Activated naive CD4-positive, alpha-beta T cell treated with anti-CD3 and anti-CD28 coated beads, Interleukin-2, amount 50 U/mL, for 24 hours (primary cell): ENCODE measurements at regions not wholly inside any gene's neighbourhood (a gene's known extent, or its start where the extent isn't known, plus 50 kb on each side); places are given as distances from the start of the nearest gene placed in this dataset.

ENCODE experiments used
- H3K27ac Mint-ChIP-seq: one replicate; pipeline ENCODE4 v1.8.0; 2021; ENCODE audit warnings: mild to moderate bottlenecking, mixed read lengths
- H3K27me3 Mint-ChIP-seq: one replicate; pipeline ENCODE4 v1.8.0; 2021; ENCODE audit warnings: mixed read lengths
- H3K36me3 Mint-ChIP-seq: one replicate; pipeline ENCODE4 v1.8.0; 2021; ENCODE audit warnings: mixed read lengths
- H3K4me1 Mint-ChIP-seq: one replicate; pipeline ENCODE4 v1.8.0; 2021; ENCODE audit warnings: mixed read lengths
- H3K4me3 Mint-ChIP-seq: one replicate; pipeline ENCODE4 v1.8.0; 2021; ENCODE audit warnings: mild to moderate bottlenecking, mixed read lengths
- H3K9me3 Mint-ChIP-seq: one replicate; pipeline ENCODE4 v1.8.0; 2021; ENCODE audit warnings: mixed read lengths

- Mint-ChIP-seq H3K27ac (no peak overlapping the region), H3K27me3 (peaks cover 4% of the 10 kb centered on the region), H3K9me3 (no peaks in the 10 kb centered on the region), H3K36me3 (no peaks in the 10 kb centered on the region), H3K4me1 (peaks cover 3% of the 10 kb centered on the region), H3K4me3 (no peak overlapping the region)
These were observed 237.8 kb upstream of the PGRMC2 start for GRCh38 chr4:128525387-128525786.

- Mint-ChIP-seq H3K4me1 (peaks cover 3% of the 10 kb centered on the region), H3K4me3 (no peak overlapping the region), H3K27me3 (peaks cover 4% of the 10 kb centered on the region), H3K36me3 (no peaks in the 10 kb centered on the region), H3K27ac (no peak overlapping the region), H3K9me3 (no peaks in the 10 kb centered on the region)
These were observed 236.7 kb upstream of the PGRMC2 start for GRCh38 chr4:128524311-128524710.

- H3K36me3 Mint-ChIP-seq: no peaks in the 10 kb centered on the region
- no peak overlapping the region for H3K27ac Mint-ChIP-seq
- no peaks in the 10 kb centered on the region for H3K9me3 Mint-ChIP-seq
- H3K4me3 Mint-ChIP-seq: no peak overlapping the region
- peaks cover 3% of the 10 kb centered on the region for H3K4me1 Mint-ChIP-seq
- peaks cover 4% of the 10 kb centered on the region for H3K27me3 Mint-ChIP-seq
These were observed 234.1 kb upstream of the PGRMC2 start for GRCh38 chr4:128521648-128522111.

- H3K4me1 Mint-ChIP-seq: peaks cover 3% of the 10 kb centered on the region
- no peak overlapping the region for H3K27ac Mint-ChIP-seq
- no peak overlapping the region for H3K4me3 Mint-ChIP-seq
- H3K36me3 Mint-ChIP-seq: no peaks in the 10 kb centered on the region
- peaks cover 4% of the 10 kb centered on the region for H3K27me3 Mint-ChIP-seq
- H3K9me3 Mint-ChIP-seq: no peaks in the 10 kb centered on the region
These were observed 233.5 kb upstream of the PGRMC2 start for GRCh38 chr4:128521156-128521555.

GRCh38 chr4:128519163-128519830, 231.7 kb upstream of the PGRMC2 start:
- Mint-ChIP-seq H3K36me3 (no peaks in the 10 kb centered on the region), H3K27ac (no peak overlapping the region), H3K4me1 (peaks cover 6% of the 10 kb centered on the region), H3K27me3 (peaks cover 4% of the 10 kb centered on the region), H3K4me3 (no peak overlapping the region), H3K9me3 (no peaks in the 10 kb centered on the region)

- Mint-ChIP-seq H3K27me3 (peaks cover 4% of the 10 kb centered on the region), H3K36me3 (no peaks in the 10 kb centered on the region), H3K27ac (no peak overlapping the region), H3K4me3 (no peak overlapping the region), H3K4me1 (peaks cover 19% of the 10 kb centered on the region), H3K9me3 (no peaks in the 10 kb centered on the region)
These were observed 230.3 kb upstream of the PGRMC2 start for GRCh38 chr4:128517739-128518510.

GRCh38 chr4:128517096-128517738, 229.6 kb upstream of the PGRMC2 start:
- Mint-ChIP-seq H3K4me3 (no peak overlapping the region), H3K36me3 (no peaks in the 10 kb centered on the region), H3K9me3 (no peaks in the 10 kb centered on the region), H3K27me3 (peaks cover under 1% of the 10 kb centered on the region), H3K4me1 (peaks cover 23% of the 10 kb centered on the region), H3K27ac (no peak overlapping the region)

- no peak overlapping the region for H3K4me3 Mint-ChIP-seq
- peaks cover 23% of the 10 kb centered on the region for H3K4me1 Mint-ChIP-seq
- H3K27me3 Mint-ChIP-seq: no peaks in the 10 kb centered on the region
- H3K27ac Mint-ChIP-seq: no peak overlapping the region
- H3K9me3 Mint-ChIP-seq: no peaks in the 10 kb centered on the region
- no peaks in the 10 kb centered on the region for H3K36me3 Mint-ChIP-seq
These were observed 228.8 kb upstream of the PGRMC2 start for GRCh38 chr4:128516301-128516969.

GRCh38 chr4:128513664-128514484, 226.3 kb upstream of the PGRMC2 start:
- Mint-ChIP-seq H3K9me3 (no peaks in the 10 kb centered on the region), H3K27ac (peak overlapping the region; percentile 90), H3K4me1 (peaks cover 23% of the 10 kb centered on the region), H3K4me3 (peak overlapping the region; percentile 62), H3K27me3 (no peaks in the 10 kb centered on the region), H3K36me3 (no peaks in the 10 kb centered on the region)

GRCh38 chr4:128512767-128513322, 225.2 kb upstream of the PGRMC2 start:
- H3K36me3 Mint-ChIP-seq: no peaks in the 10 kb centered on the region
- H3K9me3 Mint-ChIP-seq: no peaks in the 10 kb centered on the region
- no peak overlapping the region for H3K4me3 Mint-ChIP-seq
- H3K27me3 Mint-ChIP-seq: no peaks in the 10 kb centered on the region
- H3K4me1 Mint-ChIP-seq: peaks cover 23% of the 10 kb centered on the region
- no peak overlapping the region for H3K27ac Mint-ChIP-seq

GRCh38 chr4:128512161-128512560, 224.5 kb upstream of the PGRMC2 start:
- H3K27me3 Mint-ChIP-seq: no peaks in the 10 kb centered on the region
- H3K4me3 Mint-ChIP-seq: no peak overlapping the region
- no peak overlapping the region for H3K27ac Mint-ChIP-seq
- peaks cover 23% of the 10 kb centered on the region for H3K4me1 Mint-ChIP-seq
- no peaks in the 10 kb centered on the region for H3K9me3 Mint-ChIP-seq
- no peaks in the 10 kb centered on the region for H3K36me3 Mint-ChIP-seq

GRCh38 chr4:128510850-128511249, 223.2 kb upstream of the PGRMC2 start:
- H3K36me3 Mint-ChIP-seq: no peaks in the 10 kb centered on the region
- H3K9me3 Mint-ChIP-seq: no peaks in the 10 kb centered on the region
- H3K27me3 Mint-ChIP-seq: no peaks in the 10 kb centered on the region
- no peak overlapping the region for H3K4me3 Mint-ChIP-seq
- H3K27ac Mint-ChIP-seq: no peak overlapping the region
- H3K4me1 Mint-ChIP-seq: peaks cover 23% of the 10 kb centered on the region

- Mint-ChIP-seq H3K27ac (no peak overlapping the region), H3K36me3 (peaks cover 5% of the 10 kb centered on the region), H3K27me3 (no peaks in the 10 kb centered on the region), H3K9me3 (peaks cover 13% of the 10 kb centered on the region), H3K4me3 (no peak overlapping the region), H3K4me1 (no peaks in the 10 kb centered on the region)
These were observed 215.4 kb upstream of the PGRMC2 start for GRCh38 chr4:128502818-128503527.

GRCh38 chr4:128501239-128501638, 213.6 kb upstream of the PGRMC2 start:
- no peak overlapping the region for H3K4me3 Mint-ChIP-seq

More at GRCh38 chr4:128501239-128501638, 213.6 kb upstream of the PGRMC2 start:
- peaks cover 16% of the 10 kb centered on the region for H3K9me3 Mint-ChIP-seq
- H3K36me3 Mint-ChIP-seq: peaks cover 8% of the 10 kb centered on the region
- no peak overlapping the region for H3K27ac Mint-ChIP-seq
- no peaks in the 10 kb centered on the region for H3K27me3 Mint-ChIP-seq
- H3K4me1 Mint-ChIP-seq: no peaks in the 10 kb centered on the region
